GM12878 (cell line): ENCODE measurements at regions not wholly inside any gene's neighbourhood (a gene's known extent, or its start where the extent isn't known, plus 50 kb on each side); places are given as distances from the start of the nearest gene placed in this dataset.

Experiments used
- ATAC-seq: fragments of 200-7000 bp; cut with Tn5 transposase; 3 replicates; pipeline ENCODE4 v1.9.1; 2020; ENCODE audit warnings: mild to moderate bottlenecking, moderate library complexity
- BruUV-seq: library from RNA; stranded (reverse); fragments of 400-500 nt; replicated peaks from 2 replicates; lab custom pipeline; 2021; lab: Mats Ljungman, UMichigan
- CTCF ChIA-PET: fragments of 300-600 bp; sonication (Branson Sonifier 250); formaldehyde crosslinking; extraction: SDS; loops from one replicate; lab custom pipeline; 2021; ENCODE audit warnings: inconsistent platforms; lab: Yijun Ruan, JAX
- POLR2A ChIA-PET: fragments of 350-600 bp; formaldehyde crosslinking; extraction: SDS; loops from one replicate; lab custom pipeline; 2021; ENCODE audit warnings: inconsistent platforms; lab: Charles Lee
- RAD21 ChIA-PET: fragments of 300-600 bp; sonication (Branson Sonifier 250); formaldehyde crosslinking; loops from one replicate; lab custom pipeline; 2023; ENCODE audit warnings: antibody characterized with exemption; ENCODE audit not compliant: unreplicated experiment; lab: Charles Lee
- SMC1A ChIA-PET: fragments of 300-600 bp; sonication (Branson Sonifier 250); formaldehyde crosslinking; loops from one replicate; lab custom pipeline; 2023; ENCODE audit not compliant: unreplicated experiment, uncharacterized antibody; lab: Charles Lee
- DNase-seq: peaks from one replicate; pipeline ENCODE4 v3.0.0-alpha.2; 2011; ENCODE audit warnings: low read depth, low spot score
- FAIRE-seq: peaks from 3 replicates; lab custom pipeline; 2011; peaks lifted over from hg19 to GRCh38; lab: Jason Lieb, UNC
- H2AFZ ChIP-seq: 2 replicates; pipeline ENCODE4 v1.6.0; 2011; ENCODE audit warnings: low read depth, low read length, control low read depth; ENCODE audit not compliant: control insufficient read depth
- H3K27ac ChIP-seq: 2 replicates; pipeline ENCODE4 v1.5.1; 2011; ENCODE audit warnings: control low read depth; ENCODE audit not compliant: control insufficient read depth, insufficient read depth
- H3K27me3 ChIP-seq, 2 experiments: replicated peaks in 1 of 2; 2 replicates each; pipeline versions ENCODE4 v1.6.0 to v1.6.1; 2011; ENCODE audit warnings: low read length in 1 of 2; ENCODE audit not compliant: control insufficient read depth in 2 of 2, insufficient read depth in 2 of 2
- H3K36me3 ChIP-seq, 2 experiments: 2 replicates each; pipeline ENCODE4 v1.5.1; 2011; ENCODE audit warnings: low read length in 1 of 2; ENCODE audit not compliant: control insufficient read depth in 2 of 2, insufficient read depth in 2 of 2
- H3K4me1 ChIP-seq: 2 replicates; pipeline ENCODE4 v1.6.1; 2011; ENCODE audit warnings: mild to moderate bottlenecking, low read length, moderate library complexity, mixed read lengths; ENCODE audit not compliant: control insufficient read depth, insufficient read depth
- H3K4me2 ChIP-seq: 2 replicates; pipeline ENCODE4 v1.6.0; 2011; ENCODE audit warnings: control low read depth; ENCODE audit not compliant: control insufficient read depth, insufficient read depth
- H3K4me3 ChIP-seq: fragments of 200-600 bp; sonication (generic); 2 replicates; pipeline ENCODE4 v1.5.1; 2016
- H3K79me2 ChIP-seq: 2 replicates; pipeline ENCODE4 v1.6.0; 2011; ENCODE audit warnings: low read length; ENCODE audit not compliant: control insufficient read depth, insufficient read depth
- H3K9ac ChIP-seq: 2 replicates; pipeline ENCODE4 v1.8.0; 2011; ENCODE audit warnings: low read length, control low read depth, mixed read lengths; ENCODE audit not compliant: control insufficient read depth, insufficient read depth
- H3K9me3 ChIP-seq: replicated peaks from 3 replicates; pipeline ENCODE4 v1.5.1; 2011; ENCODE audit warnings: mild to moderate bottlenecking, low read length; ENCODE audit not compliant: control insufficient read depth, insufficient read depth
- H4K20me1 ChIP-seq: 2 replicates; pipeline ENCODE4 v1.6.0; 2011; ENCODE audit not compliant: control insufficient read depth, insufficient read depth
- BMI1 ChIP-seq: fragments of 450-650 bp; IDR thresholded peaks from 2 replicates; pipeline ENCODE4 v1.6.1; 2016; ENCODE audit warnings: mild to moderate bottlenecking, moderate library complexity, borderline replicate concordance
- NFIC ChIP-seq: IDR thresholded peaks from 2 replicates; pipeline ENCODE4 v1.6.1; 2012; ENCODE audit warnings: low read depth, mild to moderate bottlenecking, inconsistent platforms, low read length, moderate library complexity
- NFXL1 ChIP-seq: fragments of 450-650 bp; IDR thresholded peaks from 2 replicates; pipeline ENCODE4 v1.6.1; 2017; ENCODE audit warnings: antibody characterized with exemption, mild to moderate bottlenecking, borderline replicate concordance
- POLR2AphosphoS5 ChIP-seq: IDR thresholded peaks from 2 replicates; pipeline ENCODE4 v1.6.1; 2011; ENCODE audit warnings: mild to moderate bottlenecking, low read length, inconsistent platforms
- SMAD5 ChIP-seq: IDR thresholded peaks from 2 replicates; pipeline ENCODE4 v1.6.1; 2016; ENCODE audit warnings: antibody characterized with exemption, low read depth
- SREBF2 ChIP-seq: IDR thresholded peaks from 2 replicates; pipeline ENCODE4 v1.6.1; 2012; ENCODE audit warnings: mild to moderate bottlenecking, low read length
- TARDBP ChIP-seq: IDR thresholded peaks from 2 replicates; pipeline ENCODE4 v1.6.1; 2016; ENCODE audit warnings: borderline replicate concordance
- WGBS: methylation state at CpG from one replicate; pipeline ENCODE4 v1.1.6; 2016; ENCODE audit warnings: low lambda C conversion rate; ENCODE audit not compliant: insufficient replicate concordance, insufficient coverage; ENCODE audit errors: missing lambda C conversion rate; 5-methylcytosine and 5-hydroxymethylcytosine counted together
- in situ Hi-C: fragments of 300-500 bp; cut with MboI; formaldehyde crosslinking; loops from 9 replicates; pipeline ENCODE4 v1.14.3; 2018; ENCODE audit warnings: mixed read lengths
- intact Hi-C: fragments of 100-400 bp; cut with micrococcal nuclease; formaldehyde crosslinking; loops from one replicate; pipeline ENCODE4 v1.14.2; 2022; ENCODE audit not compliant: unreplicated experiment
- TF ChIP-seq, protein P1 (sequence below): IDR thresholded peaks from 2 replicates; pipeline ENCODE4 v1.6.1; 2012; ENCODE audit warnings: low read depth, low read length, improper control_type of control experiment
- TF ChIP-seq, protein P2 (sequence below): fragments of 450-650 bp; IDR thresholded peaks from 2 replicates; pipeline ENCODE4 v1.6.1; 2018; ENCODE audit warnings: borderline replicate concordance, mild to moderate bottlenecking; ENCODE audit not compliant: partially characterized antibody

DNA sequence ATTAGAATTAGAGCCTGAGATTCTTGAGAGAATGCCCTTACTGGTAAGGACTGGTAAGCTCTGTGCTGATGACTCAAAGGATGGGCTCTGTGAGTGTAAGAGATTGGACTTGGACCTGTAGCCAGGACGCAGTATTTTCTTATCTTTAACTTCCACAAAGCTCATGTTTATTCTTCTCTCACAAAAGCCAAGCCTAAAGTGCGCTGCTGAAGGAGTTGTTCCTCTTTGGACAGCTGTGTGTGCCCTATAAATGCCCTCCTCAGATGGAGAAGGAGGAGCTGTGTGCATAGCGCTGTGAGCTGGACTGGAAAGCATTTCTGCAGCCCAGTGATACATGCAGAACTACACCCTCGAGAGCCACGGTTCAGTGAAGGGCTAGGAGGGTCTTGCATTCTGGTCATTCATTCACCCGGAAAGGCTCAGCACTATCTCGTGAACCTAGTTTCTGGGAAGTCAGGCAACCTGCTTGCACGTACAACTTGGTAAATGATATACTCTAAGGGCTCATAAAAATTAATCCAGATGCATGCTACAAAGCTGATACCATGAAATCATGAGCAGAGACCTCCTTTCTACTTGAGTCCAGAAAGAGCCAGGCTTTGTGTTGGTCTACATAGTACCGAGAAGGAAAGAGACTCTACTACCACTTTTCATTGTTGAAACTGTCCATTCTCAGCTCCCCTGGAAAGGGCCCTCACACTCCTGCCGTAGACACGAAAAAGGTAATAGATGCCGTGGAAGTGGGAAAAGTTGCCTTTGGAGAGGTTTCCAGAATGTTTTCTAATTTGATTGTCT lies 103.0 kb upstream of the TBL1XR1 start:
- WGBS, result 68% methylated on average over 12 of the region's 12 CpGs
- ChIA-PET CTCF (interaction anchor here (1.3 kb wide), 1 partner anchor 269 kb away, joined by 3 read pairs; no protein-coding TSS in a partner anchor), POLR2A (no interaction called here), RAD21 (interaction anchor here (0.5 to 0.9 kb wide), 3 partner anchors 16 to 115 kb away, joined by 3 read pairs; no protein-coding TSS in a partner anchor), SMC1A (interaction anchor here (0.6 kb wide), 1 partner anchor 990 kb away, joined by 3 read pairs; no protein-coding TSS in a partner anchor)
- Histone ChIP-seq H2AFZ (peak overlapping the region; percentile 37), H3K9ac (no peak overlapping the region), H3K36me3 (no peaks in the 10 kb centered on the region), H3K27ac (no peak overlapping the region), H3K4me1 (peaks cover 11% of the 10 kb centered on the region; the same call in 1 of the 2 replicates), H3K4me3 (no peak overlapping the region), H3K79me2 (no peaks in the 10 kb centered on the region), H4K20me1 (no peaks in the 10 kb centered on the region), H3K27me3 (no peaks in the 10 kb centered on the region), H3K4me2 (peak overlapping the region; percentile 46; the same call in 1 of the 2 replicates), H3K9me3 (no peaks in the 10 kb centered on the region; the same call in 2 of the 3 replicates)
- ATAC-seq, result peak; percentile 54
- FAIRE-seq, result peak; percentile 35
- intact Hi-C loops, result no loop called here
- in situ Hi-C loops, result no loop called here
- TF ChIP-seq POLR2AphosphoS5, result no peak
- TF ChIP-seq, protein P1, sequence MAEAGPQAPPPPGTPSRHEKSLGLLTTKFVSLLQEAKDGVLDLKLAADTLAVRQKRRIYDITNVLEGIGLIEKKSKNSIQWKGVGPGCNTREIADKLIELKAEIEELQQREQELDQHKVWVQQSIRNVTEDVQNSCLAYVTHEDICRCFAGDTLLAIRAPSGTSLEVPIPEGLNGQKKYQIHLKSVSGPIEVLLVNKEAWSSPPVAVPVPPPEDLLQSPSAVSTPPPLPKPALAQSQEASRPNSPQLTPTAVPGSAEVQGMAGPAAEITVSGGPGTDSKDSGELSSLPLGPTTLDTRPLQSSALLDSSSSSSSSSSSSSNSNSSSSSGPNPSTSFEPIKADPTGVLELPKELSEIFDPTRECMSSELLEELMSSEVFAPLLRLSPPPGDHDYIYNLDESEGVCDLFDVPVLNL, result no peak
- BruUV-seq, result no TSS peak
- peak; percentile 40 for DNase-seq

DNA sequence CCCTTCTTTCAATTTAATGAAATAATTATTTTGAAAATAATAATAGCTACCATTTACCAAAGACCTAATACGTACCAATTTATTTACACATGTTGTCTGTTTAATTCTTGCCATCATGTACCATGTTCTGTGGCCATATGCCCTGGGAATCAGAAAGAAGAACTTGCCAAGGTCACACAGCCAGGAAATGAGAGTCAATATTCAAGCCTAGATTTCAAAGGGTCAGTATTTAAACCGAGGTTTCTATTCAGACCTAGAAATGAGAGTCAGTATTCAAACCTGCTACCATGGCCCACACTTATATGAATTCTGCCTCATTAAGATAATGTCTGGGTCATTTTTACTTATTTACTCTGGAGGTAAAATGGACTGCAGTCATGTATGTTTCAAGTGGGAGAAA lies 103.6 kb upstream of the TBL1XR1 start:
- H3K27me3 ChIP-seq, result no peaks in the 10 kb centered on the region
- in situ Hi-C loops, result no loop called here
- H2AFZ ChIP-seq, result no peak overlapping the region
- ChIA-PET POLR2A (no interaction called here), SMC1A (interaction anchor here (0.6 kb wide), 1 partner anchor 990 kb away, joined by 3 read pairs; no protein-coding TSS in a partner anchor), RAD21 (interaction anchor here (0.5 to 0.8 kb wide), 2 partner anchors 98 to 114 kb away, joined by 3 read pairs; no protein-coding TSS in a partner anchor), CTCF (interaction anchor here (1.3 kb wide), 1 partner anchor 270 kb away, joined by 3 read pairs; no protein-coding TSS in a partner anchor)
- WGBS, result 39% methylated on average over 2 of the region's 2 CpGs
- H3K4me3 ChIP-seq, result no peak overlapping the region
- no peak overlapping the region for H3K9ac ChIP-seq
- H4K20me1 ChIP-seq, result no peaks in the 10 kb centered on the region
- BruUV-seq, result no TSS peak
- H3K9me3 ChIP-seq, result no peaks in the 10 kb centered on the region; the same call in 2 of the 3 replicates
- H3K36me3 ChIP-seq, result no peaks in the 10 kb centered on the region
- no peaks in the 10 kb centered on the region for H3K79me2 ChIP-seq
- H3K4me2 ChIP-seq, result no peak overlapping the region; the same call in 1 of the 2 replicates
- no peak; the same call in 1 of the 3 replicates for ATAC-seq
- TF ChIP-seq, protein P2, sequence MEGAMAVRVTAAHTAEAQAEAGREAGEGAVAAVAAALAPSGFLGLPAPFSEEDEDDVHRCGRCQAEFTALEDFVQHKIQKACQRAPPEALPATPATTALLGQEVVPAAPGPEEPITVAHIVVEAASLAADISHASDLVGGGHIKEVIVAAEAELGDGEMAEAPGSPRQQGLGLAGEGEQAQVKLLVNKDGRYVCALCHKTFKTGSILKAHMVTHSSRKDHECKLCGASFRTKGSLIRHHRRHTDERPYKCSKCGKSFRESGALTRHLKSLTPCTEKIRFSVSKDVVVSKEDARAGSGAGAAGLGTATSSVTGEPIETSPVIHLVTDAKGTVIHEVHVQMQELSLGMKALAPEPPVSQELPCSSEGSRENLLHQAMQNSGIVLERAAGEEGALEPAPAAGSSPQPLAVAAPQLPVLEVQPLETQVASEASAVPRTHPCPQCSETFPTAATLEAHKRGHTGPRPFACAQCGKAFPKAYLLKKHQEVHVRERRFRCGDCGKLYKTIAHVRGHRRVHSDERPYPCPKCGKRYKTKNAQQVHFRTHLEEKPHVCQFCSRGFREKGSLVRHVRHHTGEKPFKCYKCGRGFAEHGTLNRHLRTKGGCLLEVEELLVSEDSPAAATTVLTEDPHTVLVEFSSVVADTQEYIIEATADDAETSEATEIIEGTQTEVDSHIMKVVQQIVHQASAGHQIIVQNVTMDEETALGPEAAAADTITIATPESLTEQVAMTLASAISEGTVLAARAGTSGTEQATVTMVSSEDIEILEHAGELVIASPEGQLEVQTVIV, result no peak
- TF ChIP-seq NFXL1, result no peak
- TF ChIP-seq TARDBP, result no peak
- no peak for TF ChIP-seq SREBF2
- TF ChIP-seq NFIC, result no peak
- no peak for TF ChIP-seq SMAD5
- TF ChIP-seq BMI1, result no peak
- intact Hi-C loops, result no loop called here
- H3K27ac ChIP-seq, result no peak overlapping the region
- no peak for DNase-seq
- FAIRE-seq, result no peak
- peaks cover 11% of the 10 kb centered on the region; the same call in 1 of the 2 replicates for H3K4me1 ChIP-seq
